GM12875 (cell line): ENCODE measurements at regions not wholly inside any gene's neighbourhood (a gene's known extent, or its start where the extent isn't known, plus 50 kb on each side); places are given as distances from the start of the nearest gene placed in this dataset.

Experiments
- H3K4me3 ChIP-seq: one replicate; pipeline ENCODE4 v1.5.1; 2011; ENCODE audit warnings: low read depth, low read length, control low read depth
- TF ChIP-seq, protein P1 (sequence below): IDR thresholded peaks from 2 replicates; pipeline ENCODE4 v1.5.1; 2011; ENCODE audit warnings: low read depth, mild to moderate bottlenecking, control low read depth, inconsistent platforms, low read length, moderate library complexity, borderline replicate concordance; ENCODE audit not compliant: insufficient read depth

DNA sequence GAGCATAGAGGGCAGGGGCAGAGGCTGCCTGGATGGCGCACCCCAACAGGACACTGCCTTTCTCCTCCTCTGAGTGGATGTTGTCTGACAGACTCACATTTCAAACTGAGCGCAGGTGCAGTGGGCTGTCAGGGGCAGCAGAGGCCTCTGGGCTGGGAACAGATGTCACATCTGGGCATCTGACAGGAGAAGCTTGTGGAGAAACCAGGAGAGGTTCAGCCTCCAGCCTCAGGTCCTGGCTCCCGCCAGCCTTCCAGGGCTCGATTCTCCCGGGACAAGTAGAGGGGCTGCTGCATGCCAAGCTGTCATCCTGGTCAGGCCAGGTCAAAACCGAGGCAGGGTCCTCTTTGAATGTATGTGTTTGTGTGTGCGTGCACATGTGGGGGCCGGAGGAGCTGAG lies 67.7 kb upstream of the SDK2 start:
- no peak overlapping the region for H3K4me3 ChIP-seq
- TF ChIP-seq, protein P1, sequence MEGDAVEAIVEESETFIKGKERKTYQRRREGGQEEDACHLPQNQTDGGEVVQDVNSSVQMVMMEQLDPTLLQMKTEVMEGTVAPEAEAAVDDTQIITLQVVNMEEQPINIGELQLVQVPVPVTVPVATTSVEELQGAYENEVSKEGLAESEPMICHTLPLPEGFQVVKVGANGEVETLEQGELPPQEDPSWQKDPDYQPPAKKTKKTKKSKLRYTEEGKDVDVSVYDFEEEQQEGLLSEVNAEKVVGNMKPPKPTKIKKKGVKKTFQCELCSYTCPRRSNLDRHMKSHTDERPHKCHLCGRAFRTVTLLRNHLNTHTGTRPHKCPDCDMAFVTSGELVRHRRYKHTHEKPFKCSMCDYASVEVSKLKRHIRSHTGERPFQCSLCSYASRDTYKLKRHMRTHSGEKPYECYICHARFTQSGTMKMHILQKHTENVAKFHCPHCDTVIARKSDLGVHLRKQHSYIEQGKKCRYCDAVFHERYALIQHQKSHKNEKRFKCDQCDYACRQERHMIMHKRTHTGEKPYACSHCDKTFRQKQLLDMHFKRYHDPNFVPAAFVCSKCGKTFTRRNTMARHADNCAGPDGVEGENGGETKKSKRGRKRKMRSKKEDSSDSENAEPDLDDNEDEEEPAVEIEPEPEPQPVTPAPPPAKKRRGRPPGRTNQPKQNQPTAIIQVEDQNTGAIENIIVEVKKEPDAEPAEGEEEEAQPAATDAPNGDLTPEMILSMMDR = no peak

- no peak overlapping the region for H3K4me3 ChIP-seq
- TF ChIP-seq, protein P1 = no peak
These were observed 68.9 kb upstream of the SDK2 start for GRCh38 chr17:73713136-73713535.

GRCh38 chr17:73715769-73716168 lies 71.5 kb upstream of the SDK2 start:
- TF ChIP-seq, protein P1 = no peak
- H3K4me3 ChIP-seq = no peak overlapping the region

DNA sequence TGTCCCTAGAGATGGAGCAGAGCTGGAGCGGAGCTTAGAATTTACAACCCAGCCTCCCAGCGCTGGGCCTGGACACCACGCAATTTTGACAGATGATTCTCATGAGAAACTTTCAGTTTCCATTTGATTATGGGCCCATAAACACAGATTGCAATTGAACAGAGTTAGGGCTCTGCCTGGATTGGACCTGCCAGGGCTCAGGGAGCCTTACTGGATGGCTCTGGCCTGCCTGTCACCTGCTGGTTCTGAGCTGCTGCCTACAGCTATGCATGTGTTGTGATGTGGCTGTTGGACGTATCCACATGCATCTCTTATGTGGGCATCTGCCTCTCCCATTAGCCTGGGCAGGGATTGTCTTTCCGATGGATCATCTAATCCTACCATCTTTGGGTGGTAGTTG lies 73.4 kb upstream of the SDK2 start:
- no peak overlapping the region for H3K4me3 ChIP-seq
- TF ChIP-seq, protein P1 = no peak

- TF ChIP-seq, protein P1 = no peak
- no peak overlapping the region for H3K4me3 ChIP-seq
These were observed 74.1 kb upstream of the SDK2 start for GRCh38 chr17:73718362-73718761.

- H3K4me3 ChIP-seq = no peak overlapping the region
- TF ChIP-seq, protein P1 = no peak
These were observed 74.7 kb upstream of the SDK2 start for GRCh38 chr17:73718912-73719311.

GRCh38 chr17:73719588-73720071 lies 75.4 kb upstream of the SDK2 start:
- TF ChIP-seq, protein P1 = no peak
- no peak overlapping the region for H3K4me3 ChIP-seq
